ENCODE measurements at regions not wholly inside any gene's neighbourhood (a gene's known extent, or its start where the extent isn't known, plus 50 kb on each side); places are given as distances from the start of the nearest gene placed in this dataset.

- CTCF ChIA-PET, result no interaction called here
- POLR2A ChIA-PET, result no interaction called here
- no peak for DNase-seq (ENCODE audit: extremely low spot score)
- no peak for TF ChIP-seq LEF1 (IDR thresholded peaks at IDR 0.05; ENCODE audit: borderline replicate concordance)
- TF ChIP-seq CTBP1 (IDR thresholded peaks at IDR 0.05; ENCODE audit: borderline replicate concordance), result no peak
- TF ChIP-seq SP1 (IDR thresholded peaks at IDR 0.05), result no peak
- TF ChIP-seq ARNT (IDR thresholded peaks at IDR 0.05), result no peak
- TF ChIP-seq FOXM1 (IDR thresholded peaks at IDR 0.05; ENCODE audit: borderline replicate concordance), result no peak
- TF ChIP-seq SUZ12 (IDR thresholded peaks at IDR 0.05), result no peak
Measured at GRCh38 chr18:40878371-40878770, 1076.7 kb upstream of the PIK3C3 start.

- DNase-seq (ENCODE audit: extremely low spot score), result no peak
- CTCF ChIA-PET, result no interaction called here
Measured at GRCh38 chr18:40877096-40877495, 1077.9 kb upstream of the PIK3C3 start.

GRCh38 chr18:40875101-40875615 is 1079.9 kb upstream of the PIK3C3 start:
- ChIA-PET CTCF (no interaction called here), POLR2A (no interaction called here)
- TF ChIP-seq FOXM1 (IDR thresholded peaks at IDR 0.05; ENCODE audit: borderline replicate concordance) (no peak), FOXA1 (IDR thresholded peaks at IDR 0.05) (no peak), SP1 (IDR thresholded peaks at IDR 0.05) (no peak), ARNT (IDR thresholded peaks at IDR 0.05) (no peak), L3MBTL2 (conservative IDR thresholded peaks at IDR 0.05) (no peak)
- no peak for DNase-seq (ENCODE audit: extremely low spot score)

More at GRCh38 chr18:40877096-40877495, 1077.9 kb upstream of the PIK3C3 start:
- POLR2A ChIA-PET, result no interaction called here
- no peak for TF ChIP-seq ELF4 (IDR thresholded peaks at IDR 0.05)
- TF ChIP-seq SUZ12 (IDR thresholded peaks at IDR 0.05), result no peak
- TF ChIP-seq CTBP1 (IDR thresholded peaks at IDR 0.05; ENCODE audit: borderline replicate concordance), result no peak
- no peak for TF ChIP-seq L3MBTL2 (conservative IDR thresholded peaks at IDR 0.05)
- no peak for TF ChIP-seq FOXK2 (IDR thresholded peaks at IDR 0.05)
- TF ChIP-seq FOXA1 (IDR thresholded peaks at IDR 0.05), result no peak
- no peak for TF ChIP-seq FOXM1 (IDR thresholded peaks at IDR 0.05; ENCODE audit: borderline replicate concordance)
- no peak for TF ChIP-seq TARDBP (IDR thresholded peaks at IDR 0.05)
- TF ChIP-seq HDGF (IDR thresholded peaks at IDR 0.05; ENCODE audit: borderline replicate concordance), result no peak
- no peak for TF ChIP-seq ARNT (IDR thresholded peaks at IDR 0.05)

- ChIA-PET CTCF (no interaction called here), POLR2A (no interaction called here)
- DNase-seq (ENCODE audit: extremely low spot score), result no peak
- TF ChIP-seq CTBP1 (IDR thresholded peaks at IDR 0.05; ENCODE audit: borderline replicate concordance) (no peak), FOXM1 (IDR thresholded peaks at IDR 0.05; ENCODE audit: borderline replicate concordance) (no peak)
Measured at GRCh38 chr18:40874233-40874632, 1080.8 kb upstream of the PIK3C3 start.

DNA sequence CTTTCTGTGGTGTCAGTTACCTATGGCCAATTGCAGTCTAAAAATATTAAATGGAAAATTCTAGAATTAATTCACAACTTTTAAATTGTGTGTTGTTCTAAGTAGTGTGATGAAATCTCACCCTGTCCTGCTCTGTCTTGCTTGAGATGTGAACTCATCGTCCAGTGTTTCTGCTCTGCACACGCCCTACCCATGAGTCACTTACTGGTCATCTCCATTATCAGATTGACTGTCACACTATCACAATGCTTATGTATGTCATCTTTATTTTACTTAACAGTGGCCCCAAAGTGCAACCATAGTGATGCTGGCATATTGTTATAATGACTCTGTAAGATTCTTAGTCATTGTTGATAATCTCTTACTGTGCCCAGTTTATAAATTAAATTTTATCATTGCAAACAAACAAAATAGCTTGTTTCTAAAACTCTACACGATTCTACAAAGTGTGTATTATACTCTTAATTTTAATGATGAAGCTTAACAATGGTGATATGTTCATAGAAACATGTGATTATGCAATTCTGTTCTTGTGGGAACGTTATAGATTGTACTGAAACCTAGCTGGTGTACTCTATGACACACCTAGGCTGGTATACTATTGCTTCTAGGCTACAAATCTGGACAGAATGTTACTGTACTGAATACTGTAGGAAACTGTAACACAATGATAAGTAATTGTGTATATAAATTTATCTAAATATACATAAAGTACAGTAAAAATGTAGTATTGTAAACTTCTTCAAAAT is 1086.8 kb upstream of the PIK3C3 start:
- CTCF ChIA-PET, result no interaction called here
- TF ChIP-seq FOXM1 (IDR thresholded peaks at IDR 0.05; ENCODE audit: borderline replicate concordance) (no peak), ZNF384 (IDR thresholded peaks at IDR 0.05) (no peak), L3MBTL2 (conservative IDR thresholded peaks at IDR 0.05) (no peak), ELF4 (IDR thresholded peaks at IDR 0.05) (no peak), CTBP1 (IDR thresholded peaks at IDR 0.05; ENCODE audit: borderline replicate concordance) (no peak), TARDBP (IDR thresholded peaks at IDR 0.05) (no peak)
- POLR2A ChIA-PET, result no interaction called here
- no peak for DNase-seq (ENCODE audit: extremely low spot score)

DNA sequence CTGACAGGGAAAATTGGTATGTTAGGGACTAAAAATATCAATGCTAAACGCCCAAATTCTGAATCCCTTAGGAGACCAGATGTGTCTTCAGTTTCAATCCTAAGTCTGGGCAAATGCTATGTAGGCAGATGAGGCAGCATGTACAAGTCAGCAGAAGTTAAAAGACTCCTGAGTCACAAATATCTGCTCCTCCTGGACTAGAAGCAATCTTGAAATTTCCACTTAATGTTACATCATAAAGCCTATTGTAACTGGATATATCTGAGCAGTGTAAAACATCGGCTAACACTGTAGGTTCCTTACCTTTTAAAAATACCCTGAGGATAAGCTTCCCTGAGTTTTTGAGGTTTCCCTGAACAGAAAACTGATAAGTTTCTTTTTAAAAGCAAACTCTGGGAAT is 1087.6 kb upstream of the PIK3C3 start:
- DNase-seq (ENCODE audit: extremely low spot score), result no peak
- ChIA-PET CTCF (no interaction called here), POLR2A (no interaction called here)
- TF ChIP-seq TARDBP (IDR thresholded peaks at IDR 0.05) (no peak), FOXK2 (IDR thresholded peaks at IDR 0.05) (no peak), FOXA1 (IDR thresholded peaks at IDR 0.05) (no peak), ELF4 (IDR thresholded peaks at IDR 0.05) (no peak), ARNT (IDR thresholded peaks at IDR 0.05) (no peak), ZNF384 (IDR thresholded peaks at IDR 0.05) (no peak), BHLHE40 (IDR thresholded peaks at IDR 0.05; ENCODE audit: borderline replicate concordance) (no peak), L3MBTL2 (conservative IDR thresholded peaks at IDR 0.05) (no peak), SUZ12 (IDR thresholded peaks at IDR 0.05) (no peak), NFRKB (IDR thresholded peaks at IDR 0.05) (no peak)
- TF ChIP-seq, protein P1, sequence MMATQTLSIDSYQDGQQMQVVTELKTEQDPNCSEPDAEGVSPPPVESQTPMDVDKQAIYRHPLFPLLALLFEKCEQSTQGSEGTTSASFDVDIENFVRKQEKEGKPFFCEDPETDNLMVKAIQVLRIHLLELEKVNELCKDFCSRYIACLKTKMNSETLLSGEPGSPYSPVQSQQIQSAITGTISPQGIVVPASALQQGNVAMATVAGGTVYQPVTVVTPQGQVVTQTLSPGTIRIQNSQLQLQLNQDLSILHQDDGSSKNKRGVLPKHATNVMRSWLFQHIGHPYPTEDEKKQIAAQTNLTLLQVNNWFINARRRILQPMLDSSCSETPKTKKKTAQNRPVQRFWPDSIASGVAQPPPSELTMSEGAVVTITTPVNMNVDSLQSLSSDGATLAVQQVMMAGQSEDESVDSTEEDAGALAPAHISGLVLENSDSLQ (IDR thresholded peaks at IDR 0.05), result no peak

DNA sequence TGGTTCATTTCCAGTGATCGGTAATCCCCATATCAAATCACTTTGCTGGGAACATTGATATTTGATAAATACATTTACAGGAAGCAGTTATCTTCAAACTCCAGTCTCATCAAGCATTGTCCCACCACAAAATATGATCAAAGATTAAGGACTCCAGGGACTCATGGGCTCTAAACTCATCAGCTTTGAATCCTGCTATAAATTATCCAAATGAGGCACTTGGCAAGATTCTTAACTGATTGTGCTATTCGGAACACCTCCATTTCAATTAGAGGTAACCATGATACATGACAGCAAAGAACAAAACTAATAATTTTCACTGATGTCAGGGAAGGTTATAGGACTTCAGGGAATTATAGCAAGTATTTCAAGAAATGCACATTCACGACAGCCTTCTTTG is 1088.1 kb upstream of the PIK3C3 start:
- POLR2A ChIA-PET, result no interaction called here
- CTCF ChIA-PET, result no interaction called here
- TF ChIP-seq CTBP1 (IDR thresholded peaks at IDR 0.05; ENCODE audit: borderline replicate concordance), result no peak
- no peak for DNase-seq (ENCODE audit: extremely low spot score)

DNA sequence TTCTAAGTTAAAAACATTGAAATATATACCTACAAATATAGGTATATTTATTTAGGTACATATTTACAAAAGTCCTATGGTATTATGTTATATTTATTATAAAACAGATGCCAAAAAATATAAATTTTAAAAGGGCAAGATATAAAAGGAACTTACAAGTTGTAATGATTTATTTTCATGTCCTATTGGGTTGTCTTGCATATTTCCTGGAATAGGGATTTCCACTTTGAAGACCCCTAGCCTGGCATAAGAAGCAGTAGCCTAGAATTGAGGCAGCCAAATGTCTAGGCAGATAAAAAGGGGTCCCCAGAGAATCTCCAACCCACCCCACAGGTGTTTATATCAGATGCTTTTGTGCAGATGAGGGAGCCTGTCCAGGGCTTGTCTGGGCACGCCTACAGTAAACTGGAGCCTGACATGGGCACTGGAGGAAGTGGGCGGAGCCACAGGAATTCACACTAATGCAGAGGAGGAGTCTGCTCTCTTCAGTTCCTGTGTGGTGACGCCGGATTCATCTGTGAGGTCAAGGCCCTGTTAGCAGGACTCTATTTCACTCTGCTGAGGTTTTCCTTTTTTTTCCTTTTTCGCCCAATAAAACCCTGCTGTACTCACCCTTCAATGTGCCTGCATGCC is 1088.9 kb upstream of the PIK3C3 start:
- CTCF ChIA-PET, result no interaction called here
- DNase-seq (ENCODE audit: extremely low spot score), result peak; percentile 26
- POLR2A ChIA-PET, result no interaction called here
- TF ChIP-seq L3MBTL2 (conservative IDR thresholded peaks at IDR 0.05) (no peak), FOXM1 (IDR thresholded peaks at IDR 0.05; ENCODE audit: borderline replicate concordance) (no peak), NFRKB (IDR thresholded peaks at IDR 0.05) (no peak), TARDBP (IDR thresholded peaks at IDR 0.05) (no peak), ZNF384 (IDR thresholded peaks at IDR 0.05) (no peak), ARNT (IDR thresholded peaks at IDR 0.05) (no peak), SP1 (IDR thresholded peaks at IDR 0.05) (no peak), HDGF (IDR thresholded peaks at IDR 0.05; ENCODE audit: borderline replicate concordance) (no peak), SUZ12 (IDR thresholded peaks at IDR 0.05) (no peak), FOXA1 (IDR thresholded peaks at IDR 0.05) (no peak), BHLHE40 (IDR thresholded peaks at IDR 0.05; ENCODE audit: borderline replicate concordance) (no peak), ELF4 (IDR thresholded peaks at IDR 0.05) (no peak), LEF1 (IDR thresholded peaks at IDR 0.05; ENCODE audit: borderline replicate concordance) (no peak)
- TF ChIP-seq, protein P1 (IDR thresholded peaks at IDR 0.05), result no peak

Measured in HEK293T (cell line).